SK-N-SH (cell line): ENCODE measurements at regions not wholly inside any gene's neighbourhood (a gene's known extent, or its start where the extent isn't known, plus 50 kb on each side); places are given as distances from the start of the nearest gene placed in this dataset.

ENCODE experiments used
- CTCF ChIA-PET: fragments of 300-600, 350-600 bp; formaldehyde crosslinking; extraction: SDS; loops from one replicate; lab custom pipeline; 2021; lab: Yijun Ruan, JAX
- POLR2A ChIA-PET: fragments of 350-600 bp; sonication (Branson Sonifier 250); formaldehyde crosslinking; extraction: SDS; loops from one replicate; lab custom pipeline; 2020; ENCODE audit warnings: antibody characterized with exemption, inconsistent platforms; lab: Yijun Ruan, JAX
- DNase-seq: peaks from one replicate; pipeline ENCODE4 v3.0.0; 2012
- H2AFZ ChIP-seq: fragments of 200-600 bp; sonication (generic); 2 replicates; pipeline ENCODE4 v1.8.1; 2016; ENCODE audit warnings: antibody characterized with exemption, mild to moderate bottlenecking, low read depth
- H3F3A ChIP-seq: fragments of 200-600 bp; sonication (generic); replicated peaks from 2 replicates; pipeline ENCODE3; 2016; ENCODE audit warnings: antibody characterized with exemption, mild to moderate bottlenecking; ENCODE audit not compliant: insufficient read depth
- H3K27ac ChIP-seq, 2 experiments: fragments of 200-500 bp in 1 of 2; fragments of 200-600 bp in 1 of 2; sonication (Bioruptor generic) in 1 of 2; sonication (generic), shearing (Covaris generic) in 1 of 2; 2 replicates each; pipeline versions ENCODE4 v1.5.1 to v1.6.1; 2014 to 2016; ENCODE audit warnings: low read depth in 2 of 2, inconsistent platforms in 1 of 2, low read length in 1 of 2, mild to moderate bottlenecking in 1 of 2, mixed read lengths in 1 of 2
- H3K27me3 ChIP-seq: fragments of 200-600 bp; sonication (generic), shearing (Covaris generic); 2 replicates; pipeline ENCODE4 v1.6.1; 2016; ENCODE audit warnings: mixed run types; ENCODE audit not compliant: insufficient read depth
- H3K36me3 ChIP-seq, 2 experiments: fragments of 200-500 bp in 1 of 2; fragments of 200-600 bp in 1 of 2; sonication (Bioruptor generic) in 1 of 2; sonication (generic) in 1 of 2; replicated peaks in 1 of 2; 2 replicates each; pipeline versions ENCODE3 to v1.5.1; 2014 to 2016; ENCODE audit warnings: low read length in 1 of 2, mild to moderate bottlenecking in 1 of 2; ENCODE audit not compliant: insufficient read depth in 2 of 2, control insufficient read depth in 1 of 2
- H3K4me1 ChIP-seq, 2 experiments: fragments of 200-500 bp in 1 of 2; fragments of 200-600 bp in 1 of 2; sonication (Bioruptor generic) in 1 of 2; sonication (generic), shearing (Covaris generic) in 1 of 2; 2 replicates each; pipeline versions ENCODE4 v1.5.1 to v1.6.1; 2014 to 2016; ENCODE audit warnings: low read depth in 1 of 2, low read length in 1 of 2, mixed run types in 1 of 2; ENCODE audit not compliant: insufficient read depth in 2 of 2, control insufficient read depth in 1 of 2
- H3K4me2 ChIP-seq: fragments of 200-600 bp; sonication (generic), shearing (Covaris generic); 2 replicates; pipeline ENCODE4 v1.6.1; 2017; ENCODE audit warnings: mixed run types
- H3K4me3 ChIP-seq, 2 experiments: fragments of 200-500 bp in 1 of 2; fragments of 200-600 bp in 1 of 2; sonication (Bioruptor generic) in 1 of 2; sonication (generic), shearing (Covaris generic) in 1 of 2; 2 replicates each; pipeline versions ENCODE4 v1.5.1 to v1.8.1; 2014 to 2016; ENCODE audit warnings: low read depth in 2 of 2, inconsistent platforms in 1 of 2, low read length in 1 of 2, mild to moderate bottlenecking in 1 of 2, mixed read lengths in 1 of 2, moderate library complexity in 1 of 2
- H3K79me2 ChIP-seq: fragments of 200-600 bp; sonication (generic); 2 replicates; pipeline ENCODE4 v1.8.1; 2017; ENCODE audit warnings: mild to moderate bottlenecking; ENCODE audit not compliant: insufficient read depth
- H3K9ac ChIP-seq: fragments of 200-600 bp; sonication (generic); 2 replicates; pipeline ENCODE4 v1.6.1; 2017; ENCODE audit warnings: mixed run types
- H3K9me2 ChIP-seq: fragments of 200-600 bp; sonication (generic); 2 replicates; pipeline ENCODE4 v1.6.1; 2017; ENCODE audit warnings: mixed run types
- H3K9me3 ChIP-seq: fragments of 200-600 bp; sonication (generic); 2 replicates; pipeline ENCODE4 v1.6.1; 2017; ENCODE audit warnings: mixed run types, mild to moderate bottlenecking, moderate library complexity
- H4K20me1 ChIP-seq: fragments of 200-600 bp; sonication (generic); 2 replicates; pipeline ENCODE4 v1.6.1; 2017; ENCODE audit warnings: mild to moderate bottlenecking, mixed run types; ENCODE audit not compliant: insufficient read depth
- ELF1 ChIP-seq: IDR thresholded peaks from 2 replicates; pipeline ENCODE4 v1.4.0; 2012
- EP300 ChIP-seq, 2 experiments: IDR thresholded peaks; 2 replicates each; pipeline versions ENCODE4 v1.4.0 to v1.6.1; 2012; ENCODE audit warnings: borderline replicate concordance in 1 of 2, low read depth in 1 of 2, low read length in 1 of 2
- EZH2phosphoT487 ChIP-seq: fragments of 200-600 bp; sonication (generic); IDR thresholded peaks from 2 replicates; pipeline ENCODE4 v1.6.1; 2017; ENCODE audit warnings: low read depth, mixed run types, mild to moderate bottlenecking, antibody characterized with exemption, moderate library complexity, borderline replicate concordance
- FOSL2 ChIP-seq: IDR thresholded peaks from 2 replicates; pipeline ENCODE4 v1.4.0; 2012; ENCODE audit warnings: low read depth, mild to moderate bottlenecking, moderate library complexity, borderline replicate concordance
- FOXJ3 ChIP-seq: sonication (generic); formaldehyde crosslinking; IDR thresholded peaks from 2 replicates; pipeline ENCODE4 v1.5.1; 2020; ENCODE audit warnings: mild to moderate bottlenecking, missing genetic modification reagents
- GABPA ChIP-seq: IDR thresholded peaks from 2 replicates; pipeline ENCODE4 v1.4.0; 2012; ENCODE audit warnings: low read depth, mild to moderate bottlenecking
- NFIC ChIP-seq: IDR thresholded peaks from 2 replicates; pipeline ENCODE4 v1.4.0; 2012; ENCODE audit warnings: borderline replicate concordance
- PBX3 ChIP-seq: IDR thresholded peaks from 2 replicates; pipeline ENCODE4; 2012
- RFX5 ChIP-seq: IDR thresholded peaks from 2 replicates; pipeline ENCODE4 v1.6.1; 2012; ENCODE audit warnings: mild to moderate bottlenecking, improper control_type of control experiment, low read length
- RXRA ChIP-seq: IDR thresholded peaks from 2 replicates; pipeline ENCODE4 v1.4.0; 2012; ENCODE audit warnings: low read depth, mild to moderate bottlenecking, borderline replicate concordance
- TAF1 ChIP-seq: IDR thresholded peaks from 2 replicates; pipeline ENCODE4 v1.6.1; 2012; ENCODE audit warnings: low read depth, mild to moderate bottlenecking, low read length, moderate library complexity, borderline replicate concordance
- TCF12 ChIP-seq: IDR thresholded peaks from 2 replicates; pipeline ENCODE4 v1.4.0; 2012
- TEAD4 ChIP-seq: IDR thresholded peaks from 2 replicates; pipeline ENCODE4 v1.4.0; 2012; ENCODE audit warnings: mild to moderate bottlenecking, borderline replicate concordance; ENCODE audit not compliant: insufficient read depth
- USF1 ChIP-seq: IDR thresholded peaks from 2 replicates; pipeline ENCODE4 v1.4.0; 2012; ENCODE audit warnings: low read depth, borderline replicate concordance
- YY1 ChIP-seq: IDR thresholded peaks from 2 replicates; pipeline ENCODE4 v1.4.0; 2012; ENCODE audit warnings: low read depth, mild to moderate bottlenecking
- ZBTB33 ChIP-seq: IDR thresholded peaks from 2 replicates; pipeline ENCODE4 v1.4.0; 2012; ENCODE audit warnings: low read depth, borderline replicate concordance
- WGBS: methylation state at CpG from one replicate; pipeline ENCODE4 v1.1.6; 2017; ENCODE audit warnings: low lambda C conversion rate; 5-methylcytosine and 5-hydroxymethylcytosine counted together

GRCh38 chr5:159601216-159601615 is 270.9 kb upstream of the IL12B start:
- H3K36me3 ChIP-seq, result no peaks in the 10 kb centered on the region
- POLR2A ChIA-PET, result no interaction called here
- no peak for DNase-seq

GRCh38 chr5:159602434-159602833 is 272.1 kb upstream of the IL12B start:
- Histone ChIP-seq H3K36me3 (no peaks in the 10 kb centered on the region), H3F3A (no peaks in the 10 kb centered on the region), H3K4me3 (no peak overlapping the region), H3K27me3 (no peaks in the 10 kb centered on the region), H3K9me2 (no peaks in the 10 kb centered on the region), H2AFZ (no peak overlapping the region), H3K4me1 (no peaks in the 10 kb centered on the region), H3K4me2 (no peak overlapping the region), H4K20me1 (no peaks in the 10 kb centered on the region), H3K9me3 (no peaks in the 10 kb centered on the region), H3K79me2 (no peaks in the 10 kb centered on the region), H3K27ac (no peak overlapping the region), H3K9ac (no peak overlapping the region)
- ChIA-PET POLR2A (no interaction called here), CTCF (interaction anchor here (1.1 kb wide), 1 partner anchor 331 kb away, joined by 5 read pairs; no protein-coding TSS in a partner anchor)
- no peak for DNase-seq
- no peak for TF ChIP-seq FOSL2
- TF ChIP-seq ELF1, result no peak
- TF ChIP-seq USF1, result no peak
- no peak for TF ChIP-seq RFX5
- TF ChIP-seq FOXJ3 (CRISPR knock-in tag), result no peak
- TF ChIP-seq NFIC, result no peak
- WGBS, result 65% methylated on average over 2 of the region's 2 CpGs

More at GRCh38 chr5:159601216-159601615, 270.9 kb upstream of the IL12B start:
- Histone ChIP-seq H3K4me3 (no peak overlapping the region), H3K27me3 (no peaks in the 10 kb centered on the region), H4K20me1 (no peaks in the 10 kb centered on the region), H3K27ac (no peak overlapping the region), H2AFZ (no peak overlapping the region), H3K4me2 (no peak overlapping the region), H3K9me3 (no peaks in the 10 kb centered on the region), H3F3A (no peaks in the 10 kb centered on the region), H3K79me2 (no peaks in the 10 kb centered on the region), H3K9me2 (no peaks in the 10 kb centered on the region), H3K4me1 (no peaks in the 10 kb centered on the region), H3K9ac (no peak overlapping the region)
- WGBS, result 9% methylated on average over 1 of the region's 1 CpG
- no peak for TF ChIP-seq TCF12
- CTCF ChIA-PET, result no interaction called here

- 51% methylated on average over 3 of the region's 3 CpGs for WGBS
- H3K4me3 ChIP-seq, result no peak overlapping the region
- H3K9ac ChIP-seq, result no peak overlapping the region
- H3K9me3 ChIP-seq, result no peaks in the 10 kb centered on the region
- POLR2A ChIA-PET, result no interaction called here
- H4K20me1 ChIP-seq, result no peaks in the 10 kb centered on the region
- H3K4me1 ChIP-seq, result no peaks in the 10 kb centered on the region
- CTCF ChIA-PET, result no interaction called here
- no peak overlapping the region for H3K27ac ChIP-seq
- H3K79me2 ChIP-seq, result no peaks in the 10 kb centered on the region
- DNase-seq, result no peak
- no peaks in the 10 kb centered on the region for H3K9me2 ChIP-seq
- H3K27me3 ChIP-seq, result no peaks in the 10 kb centered on the region
- TF ChIP-seq ELF1 (no peak), FOSL2 (no peak), NFIC (no peak), PBX3 (no peak), ZBTB33 (no peak), TEAD4 (no peak), RXRA (no peak), EZH2phosphoT487 (no peak), TAF1 (no peak), GABPA (no peak), EP300 (IDR thresholded peaks at IDR 0.05; ENCODE audit: borderline replicate concordance in 1 of 2, low read depth in 1 of 2, low read length in 1 of 2) (no peak), YY1 (no peak)
- no peak overlapping the region for H2AFZ ChIP-seq
- H3F3A ChIP-seq, result peaks cover 9% of the 10 kb centered on the region
- no peaks in the 10 kb centered on the region for H3K36me3 ChIP-seq
- H3K4me2 ChIP-seq, result no peak overlapping the region
Observed at GRCh38 chr5:159605585-159605984, 275.3 kb upstream of the IL12B start.
